IMR-90 (cell line): ENCODE measurements at regions not wholly inside any gene's neighbourhood (a gene's known extent, or its start where the extent isn't known, plus 50 kb on each side); places are given as distances from the start of the nearest gene placed in this dataset.

Experiments used
- BHLHE40 ChIP-seq: fragments of 150-350 bp; IDR thresholded peaks from 2 replicates; pipeline ENCODE4 v1.6.1; 2016; ENCODE audit warnings: mild to moderate bottlenecking, low read depth, low read length
- ELK1 ChIP-seq: fragments of 150-350 bp; IDR thresholded peaks from 2 replicates; pipeline ENCODE4 v1.6.1; 2016; ENCODE audit warnings: low read depth, mild to moderate bottlenecking, low read length, moderate library complexity, borderline replicate concordance
- MAZ ChIP-seq: IDR thresholded peaks from 2 replicates; pipeline ENCODE4 v1.6.1; 2012; ENCODE audit warnings: low read depth, mild to moderate bottlenecking, low read length, improper control_type of control experiment, moderate library complexity, borderline replicate concordance
- RAD21 ChIP-seq: IDR thresholded peaks from 2 replicates; pipeline ENCODE4 v1.6.1; 2012; ENCODE audit warnings: low read length, improper control_type of control experiment

- TF ChIP-seq ELK1 (no peak), RAD21 (no peak), MAZ (no peak), BHLHE40 (no peak)
Observed at GRCh38 chr10:47139121-47139520, 160.9 kb upstream of the GDF10 start (continued).
